PC-3 (cell line): ENCODE measurements at regions not wholly inside any gene's neighbourhood (a gene's known extent, or its start where the extent isn't known, plus 50 kb on each side); places are given as distances from the start of the nearest gene placed in this dataset.

Source experiments
- ATAC-seq: fragments of 200-7000 bp; cut with Tn5 transposase; 2 replicates; pipeline ENCODE4 v1.9.1; 2020; ENCODE audit warnings: mild to moderate bottlenecking, moderate library complexity
- BruUV-seq: library from RNA; stranded (reverse); fragments of 400-500 nt; replicated peaks from 2 replicates; lab custom pipeline; 2021; lab: Mats Ljungman, UMichigan
- CTCF ChIA-PET: fragments of 300-600 bp; sonication (Branson Sonifier 250); formaldehyde crosslinking; loops from one replicate; lab custom pipeline; 2022; ENCODE audit warnings: antibody characterized with exemption; lab: Charles Lee
- POLR2A ChIA-PET: fragments of 300-600 bp; sonication (Branson Sonifier 250); formaldehyde crosslinking; loops from one replicate; lab custom pipeline; 2022; ENCODE audit warnings: antibody characterized with exemption; ENCODE audit not compliant: unreplicated experiment; lab: Charles Lee
- DNase-seq: peaks from one replicate; pipeline ENCODE4 v3.0.0-alpha.2; 2015
- H2AFZ ChIP-seq: fragments of 300-600 bp; sonication (generic); 2 replicates; pipeline ENCODE4 v1.6.0; 2016; ENCODE audit warnings: antibody characterized with exemption, low read length
- H3F3A ChIP-seq: fragments of 300-600 bp; sonication (generic); one replicate; pipeline ENCODE4 v1.6.0; 2017; ENCODE audit warnings: antibody characterized with exemption, low read length, control low read depth, mild to moderate bottlenecking; ENCODE audit not compliant: unreplicated experiment
- H3K27ac ChIP-seq: fragments of 300-600 bp; sonication (generic); 2 replicates; pipeline ENCODE4 v1.5.1; 2016; ENCODE audit warnings: mild to moderate bottlenecking, low read length
- H3K27me3 ChIP-seq: fragments of 300-600 bp; sonication (generic); 2 replicates; pipeline ENCODE4 v1.6.1; 2016; ENCODE audit warnings: low read length, mixed read lengths
- H3K36me3 ChIP-seq: fragments of 300-600 bp; sonication (generic); 2 replicates; pipeline ENCODE4 v1.6.1; 2016; ENCODE audit warnings: low read depth, mixed run types, low read length, mixed read lengths
- H3K4me1 ChIP-seq: fragments of 300-600 bp; sonication (generic); 2 replicates; pipeline ENCODE4 v1.5.1; 2016; ENCODE audit warnings: low read length; ENCODE audit not compliant: insufficient read depth
- H3K4me2 ChIP-seq: fragments of 300-600 bp; sonication (generic); 2 replicates; pipeline ENCODE4 v1.6.0; 2016; ENCODE audit warnings: low read length
- H3K4me3 ChIP-seq: fragments of 300-600 bp; sonication (generic); 2 replicates; pipeline ENCODE4 v1.5.1; 2016; ENCODE audit warnings: mild to moderate bottlenecking, low read length, mixed read lengths
- H3K79me2 ChIP-seq: fragments of 300-600 bp; sonication (generic); 2 replicates; pipeline ENCODE4 v1.6.1; 2017; ENCODE audit warnings: low read length, mixed read lengths
- H3K9ac ChIP-seq: fragments of 300-600 bp; sonication (generic); 2 replicates; pipeline ENCODE4 v1.6.0; 2016; ENCODE audit warnings: mild to moderate bottlenecking, low read length
- H3K9me2 ChIP-seq: fragments of 300-600 bp; sonication (generic); replicated peaks from 2 replicates; pipeline ENCODE4 v1.6.1; 2016; ENCODE audit warnings: mixed run types, low read length, mixed read lengths
- H3K9me3 ChIP-seq: fragments of 300-600 bp; sonication (generic); 2 replicates; pipeline ENCODE4 v1.6.1; 2016; ENCODE audit warnings: low read length, mixed read lengths
- H4K20me1 ChIP-seq: fragments of 300-600 bp; sonication (generic); 2 replicates; pipeline ENCODE4 v1.6.1; 2016; ENCODE audit warnings: low read length, mixed read lengths
- EZH2 ChIP-seq: fragments of 300-600 bp; sonication (generic); IDR thresholded peaks from one replicate; pipeline ENCODE4 v1.6.1; 2017; ENCODE audit warnings: antibody characterized with exemption, mild to moderate bottlenecking, low read length; ENCODE audit not compliant: unreplicated experiment
- EZH2phosphoT487 ChIP-seq: fragments of 300-600 bp; sonication (generic); IDR thresholded peaks from 2 replicates; pipeline ENCODE4 v1.6.1; 2018; ENCODE audit warnings: mild to moderate bottlenecking, antibody characterized with exemption, low read length, borderline replicate concordance
- intact Hi-C: fragments of 100-400 bp; cut with micrococcal nuclease; formaldehyde crosslinking; loops from 2 replicates; pipeline ENCODE4 v1.9.0; 2023
- TF ChIP-seq, protein P1 (sequence below): fragments of 300-600 bp; sonication (generic); conservative IDR thresholded peaks from 2 replicates; pipeline ENCODE4 v1.5.1; 2017; ENCODE audit warnings: antibody characterized with exemption, low read depth, mild to moderate bottlenecking, low read length

GRCh38 chr1:19547814-19548213, 62.5 kb upstream of the CAPZB start:
- DNase-seq (peak; percentile 21), ATAC-seq (peak; percentile 67)
- Histone ChIP-seq H3K27ac (no peak overlapping the region), H2AFZ (no peak overlapping the region), H3K9ac (no peak overlapping the region), H3K4me2 (no peak overlapping the region), H4K20me1 (no peaks in the 10 kb centered on the region), H3K4me3 (no peak overlapping the region), H3K79me2 (no peaks in the 10 kb centered on the region), H3F3A (no peaks in the 10 kb centered on the region), H3K27me3 (no peaks in the 10 kb centered on the region), H3K9me3 (0 out of 2 replicates have a peak, but pooled peaks cover 6% of the 10 kb centered on the region), H3K36me3 (no peaks in the 10 kb centered on the region), H3K9me2 (no peaks in the 10 kb centered on the region), H3K4me1 (no peaks in the 10 kb centered on the region)
- POLR2A ChIA-PET: interaction anchor here (0.5 to 0.7 kb wide), 3 partner anchors 9 to 325 kb away, joined by 3 to 22 read pairs (median 4); no protein-coding TSS in a partner anchor
- CTCF ChIA-PET: no interaction called here
- BruUV-seq: no TSS peak
- TF ChIP-seq EZH2phosphoT487 (no peak), EZH2 (no peak)
- TF ChIP-seq, protein P1, sequence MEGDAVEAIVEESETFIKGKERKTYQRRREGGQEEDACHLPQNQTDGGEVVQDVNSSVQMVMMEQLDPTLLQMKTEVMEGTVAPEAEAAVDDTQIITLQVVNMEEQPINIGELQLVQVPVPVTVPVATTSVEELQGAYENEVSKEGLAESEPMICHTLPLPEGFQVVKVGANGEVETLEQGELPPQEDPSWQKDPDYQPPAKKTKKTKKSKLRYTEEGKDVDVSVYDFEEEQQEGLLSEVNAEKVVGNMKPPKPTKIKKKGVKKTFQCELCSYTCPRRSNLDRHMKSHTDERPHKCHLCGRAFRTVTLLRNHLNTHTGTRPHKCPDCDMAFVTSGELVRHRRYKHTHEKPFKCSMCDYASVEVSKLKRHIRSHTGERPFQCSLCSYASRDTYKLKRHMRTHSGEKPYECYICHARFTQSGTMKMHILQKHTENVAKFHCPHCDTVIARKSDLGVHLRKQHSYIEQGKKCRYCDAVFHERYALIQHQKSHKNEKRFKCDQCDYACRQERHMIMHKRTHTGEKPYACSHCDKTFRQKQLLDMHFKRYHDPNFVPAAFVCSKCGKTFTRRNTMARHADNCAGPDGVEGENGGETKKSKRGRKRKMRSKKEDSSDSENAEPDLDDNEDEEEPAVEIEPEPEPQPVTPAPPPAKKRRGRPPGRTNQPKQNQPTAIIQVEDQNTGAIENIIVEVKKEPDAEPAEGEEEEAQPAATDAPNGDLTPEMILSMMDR: no peak
- intact Hi-C loops: no loop called here

DNA sequence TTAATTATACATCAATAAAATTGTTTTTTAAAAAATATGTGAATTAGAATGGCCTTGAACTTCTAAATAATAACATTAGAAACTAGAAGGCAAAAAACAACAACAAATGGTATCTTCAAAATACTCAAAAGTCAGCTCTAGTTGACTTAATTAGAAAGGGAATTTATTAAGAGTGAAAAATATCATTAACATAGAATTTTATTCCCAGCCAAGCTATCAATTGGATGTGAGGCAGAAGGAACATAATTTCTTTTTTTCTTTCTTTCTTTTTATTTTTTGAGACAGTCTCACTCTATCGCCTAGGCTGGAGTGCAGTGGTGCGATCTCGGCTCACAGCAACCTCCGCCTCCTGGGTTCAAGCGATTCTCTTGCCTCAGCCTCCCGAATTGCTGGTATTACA, 51.2 kb upstream of the CAPZB start:
- no peak overlapping the region for H3K4me3 ChIP-seq
- POLR2A ChIA-PET: interaction anchor here (0.6 kb wide), 1 partner anchor 108 kb away, joined by 3 read pairs; the partner anchor contains the start of gene NBL1

GRCh38 chr1:19535214-19535613, 49.9 kb upstream of the CAPZB start:
- H3K9me3 ChIP-seq: no peaks in the 10 kb centered on the region
- TF ChIP-seq, protein P1: no peak
- TF ChIP-seq EZH2phosphoT487: no peak
- TF ChIP-seq EZH2: no peak
- H3F3A ChIP-seq: no peaks in the 10 kb centered on the region
- H3K27me3 ChIP-seq: no peaks in the 10 kb centered on the region
- DNase-seq (no peak), ATAC-seq (no peak)
- no peaks in the 10 kb centered on the region for H4K20me1 ChIP-seq
- no peak overlapping the region for H3K9ac ChIP-seq
- no peaks in the 10 kb centered on the region for H3K79me2 ChIP-seq
- POLR2A ChIA-PET: no interaction called here
- CTCF ChIA-PET: no interaction called here
- H3K9me2 ChIP-seq: no peaks in the 10 kb centered on the region
- no peaks in the 10 kb centered on the region for H3K4me1 ChIP-seq
- intact Hi-C loops: no loop called here
- no peak overlapping the region for H3K4me2 ChIP-seq
- no peak overlapping the region for H3K27ac ChIP-seq
- H2AFZ ChIP-seq: no peak overlapping the region
- no TSS peak for BruUV-seq
- H3K4me3 ChIP-seq: no peak overlapping the region
- no peaks in the 10 kb centered on the region for H3K36me3 ChIP-seq

More for the DNA sequence above, 51.2 kb upstream of the CAPZB start:
- Histone ChIP-seq H3K4me1 (no peaks in the 10 kb centered on the region), H3K27me3 (no peaks in the 10 kb centered on the region), H3K9ac (no peak overlapping the region), H3K9me3 (no peaks in the 10 kb centered on the region), H3F3A (no peaks in the 10 kb centered on the region), H4K20me1 (no peaks in the 10 kb centered on the region), H3K4me2 (no peak overlapping the region), H3K36me3 (no peaks in the 10 kb centered on the region), H2AFZ (no peak overlapping the region), H3K27ac (no peak overlapping the region), H3K79me2 (no peaks in the 10 kb centered on the region), H3K9me2 (no peaks in the 10 kb centered on the region)
- intact Hi-C loops: no loop called here
- TF ChIP-seq EZH2phosphoT487 (no peak), EZH2 (no peak)
- TF ChIP-seq, protein P1: no peak
- no peak for DNase-seq
- no TSS peak for BruUV-seq
- CTCF ChIA-PET: no interaction called here
- ATAC-seq: no peak
